Endothelial cell of umbilical vein (primary cell): ENCODE measurements at regions not wholly inside any gene's neighbourhood (a gene's known extent, or its start where the extent isn't known, plus 50 kb on each side); places are given as distances from the start of the nearest gene placed in this dataset.

Experiments used
- BruUV-seq: library from RNA; stranded (reverse); fragments of 400-500 nt; replicated peaks from 2 replicates; lab custom pipeline; 2021; lab: Mats Ljungman, UMichigan
- CTCF ChIA-PET: fragments of 300-600, 350-600 bp; sonication (Branson Sonifier 250); formaldehyde crosslinking; loops from one replicate; lab custom pipeline; 2021; ENCODE audit warnings: antibody characterized with exemption, inconsistent platforms; lab: Charles Lee
- POLR2A ChIA-PET: fragments of 300-600, 350-600 bp; sonication (Branson Sonifier 250); formaldehyde crosslinking; loops from one replicate; lab custom pipeline; 2021; ENCODE audit warnings: antibody characterized with exemption, inconsistent platforms; lab: Charles Lee
- DNase-seq: peaks from one replicate; pipeline ENCODE4 v3.0.0-alpha.2; 2011; ENCODE audit warnings: low read depth, low spot score
- FAIRE-seq: peaks from 2 replicates; lab custom pipeline; 2011; peaks lifted over from hg19 to GRCh38; lab: Jason Lieb, UNC
- H2AFZ ChIP-seq: 2 replicates; pipeline ENCODE4 v1.6.0; 2012; ENCODE audit warnings: low read depth, low read length, control low read depth, inconsistent platforms
- H3K27ac ChIP-seq: 2 replicates; pipeline ENCODE4 v1.5.1; 2011; ENCODE audit warnings: low read depth, mild to moderate bottlenecking, control low read depth, low read length, moderate library complexity; ENCODE audit not compliant: insufficient read depth
- H3K27me3 ChIP-seq, 2 experiments: 2 replicates each; pipeline versions ENCODE4 v1.6.0 to v1.6.1; 2011; ENCODE audit warnings: low read length in 2 of 2, mixed read lengths in 1 of 2; ENCODE audit not compliant: control insufficient read depth in 2 of 2, insufficient read depth in 2 of 2
- H3K36me3 ChIP-seq, 2 experiments: 2 replicates in 1 of 2; 3 replicates in 1 of 2; pipeline ENCODE4 v1.5.1; 2011; ENCODE audit warnings: low read length in 2 of 2, mild to moderate bottlenecking in 1 of 2, moderate library complexity in 1 of 2; ENCODE audit not compliant: control insufficient read depth in 2 of 2, insufficient read depth in 2 of 2; ENCODE audit errors: extremely low read depth in 1 of 2
- H3K4me1 ChIP-seq: 3 replicates; pipeline ENCODE4 v1.5.1; 2011; ENCODE audit warnings: mild to moderate bottlenecking, low read length; ENCODE audit not compliant: control insufficient read depth, insufficient read depth; ENCODE audit errors: extremely low read depth
- H3K4me2 ChIP-seq: 2 replicates; pipeline ENCODE4 v1.6.1; 2011; ENCODE audit warnings: low read length, control low read depth, mixed read lengths; ENCODE audit not compliant: insufficient read depth
- H3K4me3 ChIP-seq, 3 experiments: fragments of 200-600 bp in 1 of 3; sonication (generic), shearing (Covaris generic) in 1 of 3; replicated peaks in 1 of 3; 2 replicates each; pipeline ENCODE4 v1.5.1; 2011 to 2016; ENCODE audit warnings: control low read depth in 3 of 3, low read length in 3 of 3, mild to moderate bottlenecking in 2 of 3, inconsistent platforms in 1 of 3, low read depth in 1 of 3, moderate library complexity in 1 of 3; ENCODE audit not compliant: insufficient read depth in 1 of 3
- H3K79me2 ChIP-seq: 2 replicates; pipeline ENCODE4 v1.6.0; 2012; ENCODE audit warnings: low read length, inconsistent platforms; ENCODE audit not compliant: control insufficient read depth, insufficient read depth
- H3K9ac ChIP-seq: replicated peaks from 2 replicates; pipeline ENCODE3; 2011; ENCODE audit warnings: low read length, control low read depth; ENCODE audit not compliant: insufficient read depth; ENCODE audit errors: extremely low read depth
- H3K9me1 ChIP-seq: replicated peaks from 3 replicates; pipeline ENCODE4 v1.6.0; 2011; ENCODE audit warnings: mild to moderate bottlenecking, low read length; ENCODE audit not compliant: control insufficient read depth, insufficient read depth; ENCODE audit errors: extremely low read depth
- H3K9me3 ChIP-seq: replicated peaks from 2 replicates; pipeline ENCODE4 v1.5.1; 2012; ENCODE audit warnings: low read length, inconsistent platforms; ENCODE audit not compliant: control insufficient read depth, insufficient read depth
- H4K20me1 ChIP-seq: replicated peaks from 2 replicates; pipeline ENCODE3; 2011; ENCODE audit warnings: mild to moderate bottlenecking, low read length; ENCODE audit not compliant: control insufficient read depth, insufficient read depth; ENCODE audit errors: extremely low read depth
- EZH2 ChIP-seq: IDR thresholded peaks from 2 replicates; pipeline ENCODE4 v1.6.1; 2012; ENCODE audit warnings: borderline replicate concordance, low read depth, mild to moderate bottlenecking, moderate library complexity, low read length, inconsistent platforms; ENCODE audit not compliant: severe bottlenecking
- FOS ChIP-seq: IDR thresholded peaks from 2 replicates; pipeline ENCODE4 v1.6.1; 2011; ENCODE audit warnings: mild to moderate bottlenecking, low read length, moderate library complexity, borderline replicate concordance; ENCODE audit not compliant: insufficient read depth
- GATA2 ChIP-seq: IDR thresholded peaks from 2 replicates; pipeline ENCODE4 v1.7.0; 2011; ENCODE audit warnings: low read depth, mild to moderate bottlenecking, moderate library complexity, mixed read lengths, low read length; ENCODE audit not compliant: insufficient read length, insufficient read depth
- JUN ChIP-seq: IDR thresholded peaks from 2 replicates; pipeline ENCODE4 v1.6.1; 2011; ENCODE audit warnings: borderline replicate concordance, low read depth; ENCODE audit not compliant: insufficient read length, insufficient read depth
- MYC ChIP-seq: IDR thresholded peaks from one replicate; pipeline ENCODE4 v1.6.1; 2011; ENCODE audit warnings: mild to moderate bottlenecking, low read depth, low read length
- POLR2A ChIP-seq: IDR thresholded peaks from 2 replicates; pipeline ENCODE4 v1.6.1; 2012; ENCODE audit warnings: low read depth, mild to moderate bottlenecking, control low read depth, low read length
- POLR2AphosphoS5 ChIP-seq: IDR thresholded peaks from 2 replicates; pipeline ENCODE4 v1.6.1; 2012; ENCODE audit warnings: low read depth, mild to moderate bottlenecking, control low read depth, low read length, moderate library complexity; ENCODE audit not compliant: insufficient read depth
- dilution Hi-C: fragments of 300-500 bp; cut with MboI; formaldehyde crosslinking; loops from one replicate; pipeline ENCODE4 v1.15.0; 2019; ENCODE audit warnings: low sequenced_read_pairs; ENCODE audit not compliant: extremely low pct_ligation_motif_present
- intact Hi-C: fragments of 100-400 bp; cut with micrococcal nuclease; formaldehyde crosslinking; loops from one replicate; pipeline ENCODE4 v1.10.0; 2022
- TF ChIP-seq, protein P1 (sequence below): IDR thresholded peaks from 2 replicates; pipeline ENCODE4 v1.6.1; 2011; ENCODE audit not compliant: insufficient read depth, insufficient read length
- TF ChIP-seq, protein P2 (sequence below), 2 donors: IDR thresholded peaks; 1 replicate in 1 of 2; 2 replicates in 1 of 2; pipeline ENCODE4 v1.5.1; 2011; ENCODE audit warnings: low read length in 2 of 2, mild to moderate bottlenecking in 2 of 2, moderate library complexity in 2 of 2, control low read depth in 1 of 2, inconsistent platforms in 1 of 2, low read depth in 1 of 2; ENCODE audit not compliant: insufficient read depth in 1 of 2; ENCODE audit errors: extremely low read depth in 1 of 2

DNA sequence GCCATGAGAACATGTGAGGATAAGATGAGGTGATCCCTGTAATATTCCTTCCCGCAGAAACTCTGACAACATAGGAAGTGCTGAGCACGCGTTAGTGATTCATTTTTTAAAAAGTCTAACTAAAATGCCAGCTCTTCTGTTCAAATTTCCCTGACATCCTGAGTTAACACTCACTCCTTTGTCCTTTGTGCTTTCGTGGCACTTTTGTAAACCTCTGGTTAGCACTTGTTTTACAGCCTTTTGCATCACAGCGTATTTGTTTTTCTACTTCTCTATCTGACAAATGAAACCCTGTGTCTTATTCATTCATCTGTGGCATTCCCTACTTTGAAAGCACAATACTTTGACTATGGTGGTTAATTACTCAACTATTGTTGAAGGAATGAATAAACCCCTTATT is 313.6 kb downstream of the NUAK1 start:
- intact Hi-C loops: no loop called here
- Histone ChIP-seq H3K27ac (no peak overlapping the region), H3K79me2 (no peaks in the 10 kb centered on the region), H3K9ac (no peak overlapping the region), H3K36me3 (no peaks in the 10 kb centered on the region), H4K20me1 (no peaks in the 10 kb centered on the region), H3K27me3 (peaks cover 10 to 11% of the 10 kb centered on the region in 2 experiments), H3K4me2 (no peak overlapping the region), H3K4me1 (no peaks in the 10 kb centered on the region), H3K9me3 (no peaks in the 10 kb centered on the region), H3K9me1 (no peaks in the 10 kb centered on the region), H2AFZ (no peak overlapping the region), H3K4me3 (no peak overlapping the region)
- BruUV-seq: no TSS peak
- DNase-seq: no peak
- no peak for FAIRE-seq
- ChIA-PET POLR2A (no interaction called here), CTCF (no interaction called here)
- no peak for TF ChIP-seq JUN
- TF ChIP-seq, protein P1, sequence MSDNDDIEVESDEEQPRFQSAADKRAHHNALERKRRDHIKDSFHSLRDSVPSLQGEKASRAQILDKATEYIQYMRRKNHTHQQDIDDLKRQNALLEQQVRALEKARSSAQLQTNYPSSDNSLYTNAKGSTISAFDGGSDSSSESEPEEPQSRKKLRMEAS: no peak
- dilution Hi-C loops: no loop called here

DNA sequence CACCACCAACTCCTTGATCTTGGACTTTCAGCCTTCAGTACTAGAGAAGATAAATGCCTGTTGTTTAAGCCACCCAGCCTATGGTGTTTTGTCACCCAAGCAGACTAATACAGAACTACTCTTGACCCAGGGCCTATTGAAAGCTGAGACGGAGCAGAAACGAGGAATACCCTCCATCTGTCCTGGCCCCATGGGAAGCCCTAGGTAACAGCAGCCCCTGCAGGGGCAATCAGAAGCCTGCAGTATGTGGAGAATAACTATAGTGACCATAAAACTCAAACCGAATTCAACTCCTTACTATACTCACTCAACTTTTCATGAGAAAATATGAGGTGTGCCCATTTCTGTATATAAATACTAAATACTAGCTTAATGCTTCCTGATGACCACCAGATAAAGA is 307.4 kb downstream of the NUAK1 start:
- H3K79me2 ChIP-seq: no peaks in the 10 kb centered on the region
- H3K27me3 ChIP-seq: peaks cover 0 to 3% of the 10 kb centered on the region in 2 experiments
- H2AFZ ChIP-seq: no peak overlapping the region
- no TSS peak for BruUV-seq
- no peaks in the 10 kb centered on the region for H3K9me3 ChIP-seq
- H3K4me3 ChIP-seq: no peak overlapping the region
- no peak overlapping the region for H3K4me2 ChIP-seq
- no peak overlapping the region for H3K9ac ChIP-seq
- dilution Hi-C loops (no loop called here), intact Hi-C loops (no loop called here)
- ChIA-PET POLR2A (no interaction called here), CTCF (no interaction called here)
- H3K9me1 ChIP-seq: no peaks in the 10 kb centered on the region
- no peak for TF ChIP-seq MYC
- no peak for TF ChIP-seq POLR2A
- TF ChIP-seq EZH2: no peak
- TF ChIP-seq, protein P2, sequence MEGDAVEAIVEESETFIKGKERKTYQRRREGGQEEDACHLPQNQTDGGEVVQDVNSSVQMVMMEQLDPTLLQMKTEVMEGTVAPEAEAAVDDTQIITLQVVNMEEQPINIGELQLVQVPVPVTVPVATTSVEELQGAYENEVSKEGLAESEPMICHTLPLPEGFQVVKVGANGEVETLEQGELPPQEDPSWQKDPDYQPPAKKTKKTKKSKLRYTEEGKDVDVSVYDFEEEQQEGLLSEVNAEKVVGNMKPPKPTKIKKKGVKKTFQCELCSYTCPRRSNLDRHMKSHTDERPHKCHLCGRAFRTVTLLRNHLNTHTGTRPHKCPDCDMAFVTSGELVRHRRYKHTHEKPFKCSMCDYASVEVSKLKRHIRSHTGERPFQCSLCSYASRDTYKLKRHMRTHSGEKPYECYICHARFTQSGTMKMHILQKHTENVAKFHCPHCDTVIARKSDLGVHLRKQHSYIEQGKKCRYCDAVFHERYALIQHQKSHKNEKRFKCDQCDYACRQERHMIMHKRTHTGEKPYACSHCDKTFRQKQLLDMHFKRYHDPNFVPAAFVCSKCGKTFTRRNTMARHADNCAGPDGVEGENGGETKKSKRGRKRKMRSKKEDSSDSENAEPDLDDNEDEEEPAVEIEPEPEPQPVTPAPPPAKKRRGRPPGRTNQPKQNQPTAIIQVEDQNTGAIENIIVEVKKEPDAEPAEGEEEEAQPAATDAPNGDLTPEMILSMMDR (IDR thresholded peaks at IDR 0.05; ENCODE audit: extremely low read depth in 1 of 2, insufficient read depth in 1 of 2, low read depth in 1 of 2, low read length in 2 of 2): no peak
- TF ChIP-seq, protein P1: no peak
- TF ChIP-seq GATA2: no peak
- no peak for TF ChIP-seq POLR2AphosphoS5
- TF ChIP-seq JUN: no peak
- TF ChIP-seq FOS: no peak
- no peaks in the 10 kb centered on the region for H3K36me3 ChIP-seq
- no peak overlapping the region for H3K27ac ChIP-seq
- no peak for DNase-seq
- H3K4me1 ChIP-seq: no peaks in the 10 kb centered on the region
- FAIRE-seq: no peak
- no peaks in the 10 kb centered on the region for H4K20me1 ChIP-seq
